Parathyroid adenoma (tissue), 2 donors: ENCODE measurements at regions not wholly inside any gene's neighbourhood (a gene's known extent, or its start where the extent isn't known, plus 50 kb on each side); places are given as distances from the start of the nearest gene placed in this dataset.
"Not testable (repeated sequence)": the region's sequence is repeated elsewhere in the genome, so short reads cannot be mapped to it uniquely, and the experiment has no call there.

Source experiments
- H2AFZ ChIP-seq: fragments of 300-600 bp; sonication (generic); one replicate; pipeline ENCODE4 v1.7.0; 2017; ENCODE audit warnings: antibody characterized with exemption, mild to moderate bottlenecking
- H3K27ac ChIP-seq: fragments of 300-600 bp; sonication (generic); one replicate; pipeline ENCODE4 v1.7.0; 2017
- H3K27me3 ChIP-seq: fragments of 300-600 bp; sonication (generic); one replicate; pipeline ENCODE4 v1.7.0; 2017; ENCODE audit warnings: low read length; ENCODE audit not compliant: control insufficient read depth, insufficient read depth
- H3K36me3 ChIP-seq: fragments of 300-600 bp; sonication (generic); one replicate; pipeline ENCODE4 v1.7.0; 2017; ENCODE audit warnings: low read length; ENCODE audit not compliant: control insufficient read depth, insufficient read depth
- H3K4me1 ChIP-seq: fragments of 300-600 bp; sonication (generic); one replicate; pipeline ENCODE4 v1.7.0; 2017; ENCODE audit warnings: control low read depth
- H3K4me2 ChIP-seq: fragments of 300-600 bp; sonication (generic); one replicate; pipeline ENCODE4 v1.7.0; 2017; ENCODE audit warnings: low read length
- H3K4me3 ChIP-seq: fragments of 300-600 bp; sonication (generic); one replicate; pipeline ENCODE4 v1.7.0; 2017; ENCODE audit warnings: low read depth, low read length
- H3K79me2 ChIP-seq: fragments of 300-600 bp; sonication (generic); one replicate; pipeline ENCODE4 v1.7.0; 2017; ENCODE audit warnings: control low read depth
- H3K9ac ChIP-seq: fragments of 300-600 bp; sonication (generic); one replicate; pipeline ENCODE4 v1.7.0; 2017; ENCODE audit warnings: mild to moderate bottlenecking
- H3K9me3 ChIP-seq: fragments of 300-600 bp; sonication (generic); one replicate; pipeline ENCODE4 v1.7.0; 2017; ENCODE audit warnings: low read length; ENCODE audit not compliant: control insufficient read depth
- TF ChIP-seq, protein P1 (sequence below): fragments of 300-600 bp; sonication (generic); IDR thresholded peaks from one replicate; pipeline ENCODE4 v1.7.0; 2017; ENCODE audit warnings: antibody characterized with exemption, mild to moderate bottlenecking
- donor health status: primary hyperparathyroidism.

DNA sequence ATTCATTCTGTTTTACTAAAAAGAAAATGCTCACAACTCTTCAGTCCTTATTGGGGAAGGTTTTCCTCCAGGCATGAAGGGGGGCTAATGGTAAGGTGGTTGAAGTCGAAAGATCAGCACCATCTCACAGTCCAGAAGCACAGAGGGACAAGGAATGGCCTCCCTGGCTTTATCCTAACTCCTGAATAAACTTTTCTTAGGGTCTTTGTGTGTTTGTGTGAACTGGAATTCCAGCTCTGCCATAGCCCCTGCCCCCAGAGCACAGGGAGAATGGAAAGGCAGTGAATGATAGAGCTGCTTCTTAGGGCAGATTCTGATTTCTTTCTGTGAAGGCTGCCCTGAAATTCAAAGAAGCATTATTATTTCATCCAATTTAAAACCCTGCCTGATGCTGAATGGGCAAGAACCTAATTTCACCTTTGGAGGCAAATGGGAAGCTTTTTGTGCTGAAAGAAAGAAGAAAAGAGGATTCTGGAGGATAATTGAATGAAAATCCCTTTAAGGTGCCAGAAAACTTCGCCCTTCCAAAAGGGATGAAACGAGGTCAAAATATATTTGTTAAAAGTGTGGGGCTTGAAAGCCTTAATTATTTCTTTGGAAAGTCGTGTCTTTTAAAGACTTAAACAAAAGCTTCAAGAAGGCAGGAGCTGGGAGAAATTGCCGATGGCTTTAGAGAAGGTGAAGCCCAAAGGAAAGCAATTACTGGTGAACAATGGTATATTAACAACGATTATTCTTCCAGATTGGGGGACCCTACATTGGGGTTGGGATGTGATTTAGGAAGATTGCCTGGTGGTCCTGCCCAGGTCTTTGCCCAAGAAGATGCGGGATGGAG is 259.9 kb upstream of the RGMA start:
- Histone ChIP-seq H2AFZ (no peak overlapping the region), H3K4me1 (no peaks in the 10 kb centered on the region), H3K4me3 (no peak overlapping the region), H3K9me3 (no peaks in the 10 kb centered on the region), H3K36me3 (no peaks in the 10 kb centered on the region), H3K9ac (no peak overlapping the region), H3K27me3 (no peaks in the 10 kb centered on the region), H3K27ac (no peak overlapping the region), H3K4me2 (no peak overlapping the region), H3K79me2 (no peaks in the 10 kb centered on the region)
- TF ChIP-seq, protein P1, sequence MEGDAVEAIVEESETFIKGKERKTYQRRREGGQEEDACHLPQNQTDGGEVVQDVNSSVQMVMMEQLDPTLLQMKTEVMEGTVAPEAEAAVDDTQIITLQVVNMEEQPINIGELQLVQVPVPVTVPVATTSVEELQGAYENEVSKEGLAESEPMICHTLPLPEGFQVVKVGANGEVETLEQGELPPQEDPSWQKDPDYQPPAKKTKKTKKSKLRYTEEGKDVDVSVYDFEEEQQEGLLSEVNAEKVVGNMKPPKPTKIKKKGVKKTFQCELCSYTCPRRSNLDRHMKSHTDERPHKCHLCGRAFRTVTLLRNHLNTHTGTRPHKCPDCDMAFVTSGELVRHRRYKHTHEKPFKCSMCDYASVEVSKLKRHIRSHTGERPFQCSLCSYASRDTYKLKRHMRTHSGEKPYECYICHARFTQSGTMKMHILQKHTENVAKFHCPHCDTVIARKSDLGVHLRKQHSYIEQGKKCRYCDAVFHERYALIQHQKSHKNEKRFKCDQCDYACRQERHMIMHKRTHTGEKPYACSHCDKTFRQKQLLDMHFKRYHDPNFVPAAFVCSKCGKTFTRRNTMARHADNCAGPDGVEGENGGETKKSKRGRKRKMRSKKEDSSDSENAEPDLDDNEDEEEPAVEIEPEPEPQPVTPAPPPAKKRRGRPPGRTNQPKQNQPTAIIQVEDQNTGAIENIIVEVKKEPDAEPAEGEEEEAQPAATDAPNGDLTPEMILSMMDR: no peak

DNA sequence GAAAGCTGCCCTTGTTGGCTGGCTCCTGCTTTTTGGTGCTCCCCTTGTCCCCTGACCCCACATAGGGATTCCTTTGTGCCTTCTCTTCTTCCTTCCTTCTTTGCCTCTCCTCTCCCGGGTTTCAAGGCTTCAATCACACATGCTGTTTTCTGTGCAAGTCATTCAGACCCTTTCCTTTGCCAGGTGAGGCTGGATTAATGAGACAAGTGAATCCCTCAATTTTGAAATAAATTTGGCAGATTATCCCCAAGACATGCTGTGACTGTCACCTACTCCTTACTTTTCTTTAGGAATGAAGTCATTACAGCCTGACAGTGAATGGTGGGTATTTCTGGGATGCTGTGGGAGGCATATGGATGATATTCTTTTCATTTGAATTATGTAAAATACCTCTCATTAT is 259.0 kb upstream of the RGMA start:
- Histone ChIP-seq H3K9me3 (no peaks in the 10 kb centered on the region), H3K27ac (no peak overlapping the region), H3K27me3 (no peaks in the 10 kb centered on the region), H3K4me3 (no peak overlapping the region), H3K79me2 (no peaks in the 10 kb centered on the region), H3K4me1 (no peaks in the 10 kb centered on the region), H2AFZ (no peak overlapping the region), H3K4me2 (no peak overlapping the region), H3K9ac (no peak overlapping the region), H3K36me3 (no peaks in the 10 kb centered on the region)
- TF ChIP-seq, protein P1: no peak

DNA sequence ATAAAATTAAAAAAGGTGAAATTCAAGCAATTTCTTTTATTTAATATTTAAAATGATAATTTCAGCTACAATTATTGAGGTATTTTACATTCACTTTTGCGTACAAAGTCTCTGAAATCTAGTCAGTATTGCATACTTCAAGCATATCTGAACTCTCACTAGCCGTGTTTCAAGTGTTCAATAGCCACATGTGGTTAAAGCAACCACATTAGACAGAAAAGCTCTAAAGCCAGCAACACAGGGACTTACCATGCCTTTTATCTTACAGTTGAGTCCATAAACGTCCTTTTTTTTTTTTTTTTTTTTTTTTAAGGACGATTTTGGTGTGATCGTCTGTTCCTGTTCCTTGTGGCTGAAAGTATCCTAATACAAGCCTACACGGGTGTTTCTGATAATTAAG is 257.0 kb upstream of the RGMA start:
- TF ChIP-seq, protein P1: no peak

DNA sequence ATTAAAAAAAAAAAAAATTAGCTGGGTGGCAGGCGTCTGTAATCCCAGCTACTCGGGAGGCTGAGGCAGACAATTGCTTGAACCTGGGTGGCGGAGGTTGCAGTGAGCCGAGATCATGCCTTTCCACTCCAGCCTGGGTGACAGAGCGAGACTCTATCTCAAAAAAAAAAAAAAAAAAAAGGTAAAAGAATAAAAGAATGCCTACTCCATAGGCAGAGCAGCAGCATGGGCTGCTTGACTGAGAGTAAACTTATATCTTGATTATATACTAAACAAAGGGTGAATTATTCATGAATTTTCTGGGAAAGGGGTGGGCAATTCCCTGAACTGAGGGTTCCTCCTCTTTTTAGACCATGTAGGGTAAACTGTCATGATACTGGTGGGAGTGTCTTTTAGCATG is 254.4 kb upstream of the RGMA start:
- H3K79me2 ChIP-seq, H3K4me3 ChIP-seq, H3K27ac ChIP-seq, H3K4me1 ChIP-seq, H3K27me3 ChIP-seq, H3K36me3 ChIP-seq, H3K9me3 ChIP-seq, H3K4me2 ChIP-seq, H2AFZ ChIP-seq, H3K9ac ChIP-seq: not testable (repeated sequence)

More for the DNA sequence above, 257.0 kb upstream of the RGMA start:
- H2AFZ ChIP-seq: no peak overlapping the region
- no peaks in the 10 kb centered on the region for H3K79me2 ChIP-seq
- no peak overlapping the region for H3K4me2 ChIP-seq
- H3K9me3 ChIP-seq: no peaks in the 10 kb centered on the region
- no peaks in the 10 kb centered on the region for H3K27me3 ChIP-seq
- no peaks in the 10 kb centered on the region for H3K36me3 ChIP-seq
- H3K27ac ChIP-seq: no peak overlapping the region
- no peaks in the 10 kb centered on the region for H3K4me1 ChIP-seq
- no peak overlapping the region for H3K9ac ChIP-seq
- no peak overlapping the region for H3K4me3 ChIP-seq

DNA sequence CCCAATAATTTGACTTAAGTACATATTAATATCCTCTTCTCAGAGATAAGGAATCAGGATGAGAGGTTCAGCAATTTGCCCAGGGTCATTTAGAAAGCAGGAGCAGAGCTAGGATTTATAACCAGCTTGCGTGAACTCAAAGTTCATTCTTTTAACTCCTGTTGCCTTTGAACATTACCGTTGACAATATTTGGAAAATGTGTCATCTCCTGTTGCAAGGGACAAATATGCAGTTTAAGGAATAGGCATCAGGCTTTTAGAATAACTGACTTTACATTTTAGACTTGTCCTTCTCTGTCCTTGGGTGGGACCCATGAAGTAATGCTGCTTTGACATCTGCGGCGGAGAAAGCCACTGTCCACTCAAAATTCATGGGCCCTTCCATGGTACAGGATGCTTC is 252.2 kb upstream of the RGMA start:
- H3K4me1 ChIP-seq: no peaks in the 10 kb centered on the region
- H3K27ac ChIP-seq: no peak overlapping the region
- H3K4me3 ChIP-seq: no peak overlapping the region
- H3K79me2 ChIP-seq: no peaks in the 10 kb centered on the region
- TF ChIP-seq, protein P1: no peak
- no peaks in the 10 kb centered on the region for H3K27me3 ChIP-seq
- H3K9ac ChIP-seq: no peak overlapping the region
- no peak overlapping the region for H3K4me2 ChIP-seq
- H2AFZ ChIP-seq: no peak overlapping the region
- H3K9me3 ChIP-seq: no peaks in the 10 kb centered on the region
- H3K36me3 ChIP-seq: no peaks in the 10 kb centered on the region
